HG03460 (cell line): ENCODE measurements at regions not wholly inside any gene's neighbourhood (a gene's known extent, or its start where the extent isn't known, plus 50 kb on each side); places are given as distances from the start of the nearest gene placed in this dataset.
"Not testable (repeated sequence)": the region's sequence is repeated elsewhere in the genome, so short reads cannot be mapped to it uniquely, and the experiment has no call there.

ENCODE experiments used
- ATAC-seq: cut with Tn5 transposase; IDR thresholded peaks from one replicate; pipeline ENCODE4 v1.9.1; 2021; ENCODE audit not compliant: unreplicated experiment

GRCh38 chr11:43194459-43194858, 117.3 kb upstream of the API5 start:
- not testable (repeated sequence) for ATAC-seq

- no peak for ATAC-seq
Measured at GRCh38 chr11:43197379-43197778, 114.4 kb upstream of the API5 start.

- ATAC-seq: no peak
Measured at GRCh38 chr11:43200031-43200430, 111.8 kb upstream of the API5 start.

GRCh38 chr11:43212279-43212678, 99.5 kb upstream of the API5 start:
- no peak for ATAC-seq

GRCh38 chr11:43214471-43214870, 97.3 kb upstream of the API5 start:
- ATAC-seq: no peak

- no peak for ATAC-seq
Measured at GRCh38 chr11:43217849-43218248, 93.9 kb upstream of the API5 start.

GRCh38 chr11:43222215-43222614, 89.6 kb upstream of the API5 start:
- no peak for ATAC-seq

GRCh38 chr11:43223026-43223425, 88.8 kb upstream of the API5 start:
- ATAC-seq: no peak

- no peak for ATAC-seq
Measured at GRCh38 chr11:43234881-43235280, 76.9 kb upstream of the API5 start.

GRCh38 chr11:43238341-43238740, 73.5 kb upstream of the API5 start:
- ATAC-seq: no peak

- no peak for ATAC-seq
Measured at GRCh38 chr11:43239791-43240190, 72.0 kb upstream of the API5 start.

- ATAC-seq: no peak
Measured at GRCh38 chr11:43242401-43242800, 69.4 kb upstream of the API5 start.

GRCh38 chr11:43243927-43244326, 67.9 kb upstream of the API5 start:
- ATAC-seq: no peak

- ATAC-seq: no peak
Measured at GRCh38 chr11:43245466-43245865, 66.3 kb upstream of the API5 start.

- ATAC-seq: no peak
Measured at GRCh38 chr11:43250309-43250708, 61.5 kb upstream of the API5 start.

GRCh38 chr11:43261775-43262174, 50.0 kb upstream of the API5 start:
- ATAC-seq: no peak
